ENCODE measurements at regions not wholly inside any gene's neighbourhood (a gene's known extent, or its start where the extent isn't known, plus 50 kb on each side); places are given as distances from the start of the nearest gene placed in this dataset.

- DNase-seq, result no peak
Measured at GRCh38 chr12:124686370-124687173, 119.2 kb upstream of the NCOR2 start.

- DNase-seq, result no peak
Measured at GRCh38 chr12:124685689-124686369, 118.4 kb upstream of the NCOR2 start.

- no peak for DNase-seq
Measured at GRCh38 chr12:124684971-124685688, 117.7 kb upstream of the NCOR2 start.

GRCh38 chr12:124684496-124684895, 117.1 kb upstream of the NCOR2 start:
- DNase-seq, result no peak

- no peak for DNase-seq
Measured at GRCh38 chr12:124683152-124684124, 116.0 kb upstream of the NCOR2 start.

GRCh38 chr12:124682425-124683151, 115.2 kb upstream of the NCOR2 start:
- DNase-seq, result no peak

GRCh38 chr12:124681779-124682391, 114.5 kb upstream of the NCOR2 start:
- DNase-seq, result no peak

GRCh38 chr12:124680863-124681778, 113.7 kb upstream of the NCOR2 start:
- no peak for DNase-seq

GRCh38 chr12:124679533-124680371, 112.3 kb upstream of the NCOR2 start:
- no peak for DNase-seq

- DNase-seq, result no peak
Measured at GRCh38 chr12:124679047-124679446, 111.6 kb upstream of the NCOR2 start.

- no peak for DNase-seq
Measured at GRCh38 chr12:124678421-124678893, 111.0 kb upstream of the NCOR2 start.

- no peak for DNase-seq
Measured at GRCh38 chr12:124677552-124678356, 110.3 kb upstream of the NCOR2 start.

GRCh38 chr12:124676714-124677462, 109.5 kb upstream of the NCOR2 start:
- DNase-seq, result no peak

- DNase-seq, result no peak
Measured at GRCh38 chr12:124675881-124676713, 108.7 kb upstream of the NCOR2 start.

GRCh38 chr12:124674937-124675336, 107.5 kb upstream of the NCOR2 start:
- no peak for DNase-seq

Measured in SHP77 treated with DMSO at 0.1 percent for 48 hours (cell line).